ENCODE measurements at regions not wholly inside any gene's neighbourhood (a gene's known extent, or its start where the extent isn't known, plus 50 kb on each side); places are given as distances from the start of the nearest gene placed in this dataset.

- no peak for TF ChIP-seq CTCF (IDR thresholded peaks at IDR 0.05)
- TF ChIP-seq EZH2 (IDR thresholded peaks at IDR 0.05; ENCODE audit: borderline replicate concordance, insufficient read depth, low read depth, low read length, poor library complexity, severe bottlenecking) = no peak
Measured at GRCh38 chr20:7820897-7821296, 119.4 kb downstream of the HAO1 start.

Measured in B cell (primary cell).